SK-N-SH (cell line): ENCODE measurements at regions not wholly inside any gene's neighbourhood (a gene's known extent, or its start where the extent isn't known, plus 50 kb on each side); places are given as distances from the start of the nearest gene placed in this dataset.

Experiments used
- CTCF ChIA-PET: fragments of 300-600, 350-600 bp; formaldehyde crosslinking; extraction: SDS; loops from one replicate; lab custom pipeline; 2021; lab: Yijun Ruan, JAX
- POLR2A ChIA-PET: fragments of 350-600 bp; sonication (Branson Sonifier 250); formaldehyde crosslinking; extraction: SDS; loops from one replicate; lab custom pipeline; 2020; ENCODE audit warnings: antibody characterized with exemption, inconsistent platforms; lab: Yijun Ruan, JAX
- DNase-seq: peaks from one replicate; pipeline ENCODE4 v3.0.0; 2012
- H2AFZ ChIP-seq: fragments of 200-600 bp; sonication (generic); 2 replicates; pipeline ENCODE4 v1.8.1; 2016; ENCODE audit warnings: antibody characterized with exemption, mild to moderate bottlenecking, low read depth
- H3F3A ChIP-seq: fragments of 200-600 bp; sonication (generic); replicated peaks from 2 replicates; pipeline ENCODE3; 2016; ENCODE audit warnings: antibody characterized with exemption, mild to moderate bottlenecking; ENCODE audit not compliant: insufficient read depth
- H3K27ac ChIP-seq, 2 experiments: fragments of 200-500 bp in 1 of 2; fragments of 200-600 bp in 1 of 2; sonication (Bioruptor generic) in 1 of 2; sonication (generic), shearing (Covaris generic) in 1 of 2; 2 replicates each; pipeline versions ENCODE4 v1.5.1 to v1.6.1; 2014 to 2016; ENCODE audit warnings: low read depth in 2 of 2, inconsistent platforms in 1 of 2, low read length in 1 of 2, mild to moderate bottlenecking in 1 of 2, mixed read lengths in 1 of 2
- H3K27me3 ChIP-seq: fragments of 200-600 bp; sonication (generic), shearing (Covaris generic); 2 replicates; pipeline ENCODE4 v1.6.1; 2016; ENCODE audit warnings: mixed run types; ENCODE audit not compliant: insufficient read depth
- H3K36me3 ChIP-seq, 2 experiments: fragments of 200-500 bp in 1 of 2; fragments of 200-600 bp in 1 of 2; sonication (Bioruptor generic) in 1 of 2; sonication (generic) in 1 of 2; replicated peaks in 1 of 2; 2 replicates each; pipeline versions ENCODE3 to v1.5.1; 2014 to 2016; ENCODE audit warnings: low read length in 1 of 2, mild to moderate bottlenecking in 1 of 2; ENCODE audit not compliant: insufficient read depth in 2 of 2, control insufficient read depth in 1 of 2
- H3K4me1 ChIP-seq, 2 experiments: fragments of 200-500 bp in 1 of 2; fragments of 200-600 bp in 1 of 2; sonication (Bioruptor generic) in 1 of 2; sonication (generic), shearing (Covaris generic) in 1 of 2; 2 replicates each; pipeline versions ENCODE4 v1.5.1 to v1.6.1; 2014 to 2016; ENCODE audit warnings: low read depth in 1 of 2, low read length in 1 of 2, mixed run types in 1 of 2; ENCODE audit not compliant: insufficient read depth in 2 of 2, control insufficient read depth in 1 of 2
- H3K4me2 ChIP-seq: fragments of 200-600 bp; sonication (generic), shearing (Covaris generic); 2 replicates; pipeline ENCODE4 v1.6.1; 2017; ENCODE audit warnings: mixed run types
- H3K4me3 ChIP-seq, 2 experiments: fragments of 200-500 bp in 1 of 2; fragments of 200-600 bp in 1 of 2; sonication (Bioruptor generic) in 1 of 2; sonication (generic), shearing (Covaris generic) in 1 of 2; 2 replicates each; pipeline versions ENCODE4 v1.5.1 to v1.8.1; 2014 to 2016; ENCODE audit warnings: low read depth in 2 of 2, inconsistent platforms in 1 of 2, low read length in 1 of 2, mild to moderate bottlenecking in 1 of 2, mixed read lengths in 1 of 2, moderate library complexity in 1 of 2
- H3K79me2 ChIP-seq: fragments of 200-600 bp; sonication (generic); 2 replicates; pipeline ENCODE4 v1.8.1; 2017; ENCODE audit warnings: mild to moderate bottlenecking; ENCODE audit not compliant: insufficient read depth
- H3K9ac ChIP-seq: fragments of 200-600 bp; sonication (generic); 2 replicates; pipeline ENCODE4 v1.6.1; 2017; ENCODE audit warnings: mixed run types
- H3K9me2 ChIP-seq: fragments of 200-600 bp; sonication (generic); 2 replicates; pipeline ENCODE4 v1.6.1; 2017; ENCODE audit warnings: mixed run types
- H3K9me3 ChIP-seq: fragments of 200-600 bp; sonication (generic); 2 replicates; pipeline ENCODE4 v1.6.1; 2017; ENCODE audit warnings: mixed run types, mild to moderate bottlenecking, moderate library complexity
- H4K20me1 ChIP-seq: fragments of 200-600 bp; sonication (generic); 2 replicates; pipeline ENCODE4 v1.6.1; 2017; ENCODE audit warnings: mild to moderate bottlenecking, mixed run types; ENCODE audit not compliant: insufficient read depth
- CTCF ChIP-seq: fragments of 200-600 bp; sonication (generic); IDR thresholded peaks from 2 replicates; pipeline ENCODE4 v1.6.1; 2017; ENCODE audit warnings: antibody characterized with exemption, mild to moderate bottlenecking, moderate library complexity
- EP300 ChIP-seq, 2 experiments: IDR thresholded peaks; 2 replicates each; pipeline versions ENCODE4 v1.4.0 to v1.6.1; 2012; ENCODE audit warnings: borderline replicate concordance in 1 of 2, low read depth in 1 of 2, low read length in 1 of 2
- GABPA ChIP-seq: IDR thresholded peaks from 2 replicates; pipeline ENCODE4 v1.4.0; 2012; ENCODE audit warnings: low read depth, mild to moderate bottlenecking
- GATA2 ChIP-seq: sonication (generic); formaldehyde crosslinking; IDR thresholded peaks from 2 replicates; pipeline ENCODE4 v1.5.0; 2020; ENCODE audit warnings: mild to moderate bottlenecking, missing genetic modification reagents
- JUND ChIP-seq: IDR thresholded peaks from 2 replicates; pipeline ENCODE4 v1.4.0; 2012
- MXI1 ChIP-seq: IDR thresholded peaks from 2 replicates; pipeline ENCODE4 v1.6.1; 2012; ENCODE audit warnings: mild to moderate bottlenecking, low read depth, low read length, improper control_type of control experiment
- NFIC ChIP-seq: IDR thresholded peaks from 2 replicates; pipeline ENCODE4 v1.4.0; 2012; ENCODE audit warnings: borderline replicate concordance
- NRF1 ChIP-seq: IDR thresholded peaks from 2 replicates; pipeline ENCODE4 v1.6.1; 2012; ENCODE audit warnings: low read depth, mild to moderate bottlenecking, low read length
- RAD21 ChIP-seq: IDR thresholded peaks from 2 replicates; pipeline ENCODE4 v1.6.1; 2012; ENCODE audit warnings: mild to moderate bottlenecking, low read length
- RFX5 ChIP-seq: IDR thresholded peaks from 2 replicates; pipeline ENCODE4 v1.6.1; 2012; ENCODE audit warnings: mild to moderate bottlenecking, improper control_type of control experiment, low read length
- SMC3 ChIP-seq: IDR thresholded peaks from 2 replicates; pipeline ENCODE4 v1.6.1; 2012; ENCODE audit warnings: low read depth, low read length, improper control_type of control experiment
- WGBS: methylation state at CpG from one replicate; pipeline ENCODE4 v1.1.6; 2017; ENCODE audit warnings: low lambda C conversion rate; 5-methylcytosine and 5-hydroxymethylcytosine counted together
- TF ChIP-seq, protein P1 (sequence below): IDR thresholded peaks from 2 replicates; pipeline ENCODE4 v1.4.0; 2012; ENCODE audit warnings: low read depth, borderline replicate concordance
- TF ChIP-seq, protein P2 (sequence below): IDR thresholded peaks from 2 replicates; pipeline ENCODE4 v1.6.1; 2012; ENCODE audit warnings: mild to moderate bottlenecking, low read depth, low read length, moderate library complexity
- TF ChIP-seq, protein P3 (sequence below): fragments of 150-350 bp; IDR thresholded peaks from 2 replicates; pipeline ENCODE4 v1.6.1; 2017; ENCODE audit warnings: antibody characterized with exemption, low read length, low read depth, borderline replicate concordance
- TF ChIP-seq, protein P4 (sequence below): IDR thresholded peaks from 2 replicates; pipeline ENCODE4 v1.4.0; 2012; ENCODE audit warnings: low read depth, borderline replicate concordance

- H3K9ac ChIP-seq = no peak overlapping the region
- CTCF ChIA-PET = interaction anchor here (0.6 to 2.2 kb wide), 28 partner anchors 9 to 873 kb away, joined by 3 to 18 read pairs (median 4); partner anchors contain the start of genes PTGR3 and TSHZ1
- H2AFZ ChIP-seq = no peak overlapping the region
- no peak for TF ChIP-seq EP300 (IDR thresholded peaks at IDR 0.05; ENCODE audit: borderline replicate concordance in 1 of 2, low read depth in 1 of 2, low read length in 1 of 2)
- TF ChIP-seq, protein P1, sequence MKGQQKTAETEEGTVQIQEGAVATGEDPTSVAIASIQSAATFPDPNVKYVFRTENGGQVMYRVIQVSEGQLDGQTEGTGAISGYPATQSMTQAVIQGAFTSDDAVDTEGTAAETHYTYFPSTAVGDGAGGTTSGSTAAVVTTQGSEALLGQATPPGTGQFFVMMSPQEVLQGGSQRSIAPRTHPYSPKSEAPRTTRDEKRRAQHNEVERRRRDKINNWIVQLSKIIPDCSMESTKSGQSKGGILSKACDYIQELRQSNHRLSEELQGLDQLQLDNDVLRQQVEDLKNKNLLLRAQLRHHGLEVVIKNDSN = no peak
- no peak for TF ChIP-seq NFIC
- TF ChIP-seq, protein P2, sequence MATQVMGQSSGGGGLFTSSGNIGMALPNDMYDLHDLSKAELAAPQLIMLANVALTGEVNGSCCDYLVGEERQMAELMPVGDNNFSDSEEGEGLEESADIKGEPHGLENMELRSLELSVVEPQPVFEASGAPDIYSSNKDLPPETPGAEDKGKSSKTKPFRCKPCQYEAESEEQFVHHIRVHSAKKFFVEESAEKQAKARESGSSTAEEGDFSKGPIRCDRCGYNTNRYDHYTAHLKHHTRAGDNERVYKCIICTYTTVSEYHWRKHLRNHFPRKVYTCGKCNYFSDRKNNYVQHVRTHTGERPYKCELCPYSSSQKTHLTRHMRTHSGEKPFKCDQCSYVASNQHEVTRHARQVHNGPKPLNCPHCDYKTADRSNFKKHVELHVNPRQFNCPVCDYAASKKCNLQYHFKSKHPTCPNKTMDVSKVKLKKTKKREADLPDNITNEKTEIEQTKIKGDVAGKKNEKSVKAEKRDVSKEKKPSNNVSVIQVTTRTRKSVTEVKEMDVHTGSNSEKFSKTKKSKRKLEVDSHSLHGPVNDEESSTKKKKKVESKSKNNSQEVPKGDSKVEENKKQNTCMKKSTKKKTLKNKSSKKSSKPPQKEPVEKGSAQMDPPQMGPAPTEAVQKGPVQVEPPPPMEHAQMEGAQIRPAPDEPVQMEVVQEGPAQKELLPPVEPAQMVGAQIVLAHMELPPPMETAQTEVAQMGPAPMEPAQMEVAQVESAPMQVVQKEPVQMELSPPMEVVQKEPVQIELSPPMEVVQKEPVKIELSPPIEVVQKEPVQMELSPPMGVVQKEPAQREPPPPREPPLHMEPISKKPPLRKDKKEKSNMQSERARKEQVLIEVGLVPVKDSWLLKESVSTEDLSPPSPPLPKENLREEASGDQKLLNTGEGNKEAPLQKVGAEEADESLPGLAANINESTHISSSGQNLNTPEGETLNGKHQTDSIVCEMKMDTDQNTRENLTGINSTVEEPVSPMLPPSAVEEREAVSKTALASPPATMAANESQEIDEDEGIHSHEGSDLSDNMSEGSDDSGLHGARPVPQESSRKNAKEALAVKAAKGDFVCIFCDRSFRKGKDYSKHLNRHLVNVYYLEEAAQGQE = no peak
- TF ChIP-seq GABPA = no peak
- peak; percentile 88 for TF ChIP-seq RAD21
- no peak for TF ChIP-seq JUND
- TF ChIP-seq, protein P3, sequence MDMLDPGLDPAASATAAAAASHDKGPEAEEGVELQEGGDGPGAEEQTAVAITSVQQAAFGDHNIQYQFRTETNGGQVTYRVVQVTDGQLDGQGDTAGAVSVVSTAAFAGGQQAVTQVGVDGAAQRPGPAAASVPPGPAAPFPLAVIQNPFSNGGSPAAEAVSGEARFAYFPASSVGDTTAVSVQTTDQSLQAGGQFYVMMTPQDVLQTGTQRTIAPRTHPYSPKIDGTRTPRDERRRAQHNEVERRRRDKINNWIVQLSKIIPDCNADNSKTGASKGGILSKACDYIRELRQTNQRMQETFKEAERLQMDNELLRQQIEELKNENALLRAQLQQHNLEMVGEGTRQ = no peak
- TF ChIP-seq, protein P4, sequence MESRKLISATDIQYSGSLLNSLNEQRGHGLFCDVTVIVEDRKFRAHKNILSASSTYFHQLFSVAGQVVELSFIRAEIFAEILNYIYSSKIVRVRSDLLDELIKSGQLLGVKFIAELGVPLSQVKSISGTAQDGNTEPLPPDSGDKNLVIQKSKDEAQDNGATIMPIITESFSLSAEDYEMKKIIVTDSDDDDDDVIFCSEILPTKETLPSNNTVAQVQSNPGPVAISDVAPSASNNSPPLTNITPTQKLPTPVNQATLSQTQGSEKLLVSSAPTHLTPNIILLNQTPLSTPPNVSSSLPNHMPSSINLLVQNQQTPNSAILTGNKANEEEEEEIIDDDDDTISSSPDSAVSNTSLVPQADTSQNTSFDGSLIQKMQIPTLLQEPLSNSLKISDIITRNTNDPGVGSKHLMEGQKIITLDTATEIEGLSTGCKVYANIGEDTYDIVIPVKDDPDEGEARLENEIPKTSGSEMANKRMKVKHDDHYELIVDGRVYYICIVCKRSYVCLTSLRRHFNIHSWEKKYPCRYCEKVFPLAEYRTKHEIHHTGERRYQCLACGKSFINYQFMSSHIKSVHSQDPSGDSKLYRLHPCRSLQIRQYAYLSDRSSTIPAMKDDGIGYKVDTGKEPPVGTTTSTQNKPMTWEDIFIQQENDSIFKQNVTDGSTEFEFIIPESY = no peak
- TF ChIP-seq MXI1 = no peak
- TF ChIP-seq NRF1 = no peak
- TF ChIP-seq SMC3 = peak; percentile 80
- no peak for TF ChIP-seq GATA2 (CRISPR knock-in tag)
- TF ChIP-seq CTCF = peak; percentile 73
- TF ChIP-seq RFX5 = no peak
- WGBS = 62% methylated on average over 8 of the region's 8 CpGs
- no peaks in the 10 kb centered on the region for H3F3A ChIP-seq
- POLR2A ChIA-PET = no interaction called here
- no peaks in the 10 kb centered on the region for H3K4me1 ChIP-seq
- DNase-seq = peak; percentile 57
- no peak overlapping the region; a peak in 1 of 4 replicates for H3K4me3 ChIP-seq
- no peak overlapping the region for H3K4me2 ChIP-seq
- no peaks in the 10 kb centered on the region for H3K9me3 ChIP-seq
- H3K79me2 ChIP-seq = no peaks in the 10 kb centered on the region
- no peaks in the 10 kb centered on the region for H3K36me3 ChIP-seq
- H4K20me1 ChIP-seq = no peaks in the 10 kb centered on the region
- H3K27me3 ChIP-seq = no peaks in the 10 kb centered on the region
- no peaks in the 10 kb centered on the region for H3K9me2 ChIP-seq
- no peak overlapping the region for H3K27ac ChIP-seq
Observed at GRCh38 chr18:75478996-75479880, 51.7 kb upstream of the SMIM21 start.
